Breast epithelium (tissue), 4 donors: ENCODE measurements at regions not wholly inside any gene's neighbourhood (a gene's known extent, or its start where the extent isn't known, plus 50 kb on each side); places are given as distances from the start of the nearest gene placed in this dataset.

Source experiments
- DNase-seq, 2 donors: peaks; one replicate each; pipeline ENCODE4 v3.0.0-alpha.2; 2019; ENCODE audit warnings: low spot score in 2 of 2
- H3K27ac ChIP-seq, 2 donors: fragments of 200-600 bp; sonication (generic) in 1 of 2; one replicate each; pipeline ENCODE4 v1.5.1; 2016 to 2019; ENCODE audit warnings: mild to moderate bottlenecking in 1 of 2
- H3K27me3 ChIP-seq, 2 donors: fragments of 200-600 bp; sonication (generic) in 1 of 2; one replicate each; pipeline versions ENCODE4 v1.5.1 to v1.6.0; 2017 to 2019; ENCODE audit warnings: control low read depth in 1 of 2, mild to moderate bottlenecking in 1 of 2
- H3K36me3 ChIP-seq: fragments of 200-600 bp; one replicate; pipeline ENCODE4 v1.5.1; 2019
- H3K4me1 ChIP-seq, 2 donors: fragments of 200-600 bp; sonication (generic); one replicate each; pipeline ENCODE4 v1.5.1; 2016 to 2019; ENCODE audit warnings: control low read depth in 1 of 2
- H3K4me3 ChIP-seq, 3 donors: fragments of 200-600 bp; sonication (generic); 1 replicate in 2 of 3; 2 replicates in 1 of 3; pipeline ENCODE4 v1.5.1; 2016 to 2019; ENCODE audit warnings: mild to moderate bottlenecking in 3 of 3, moderate library complexity in 2 of 3
- H3K9me3 ChIP-seq, 2 donors: fragments of 200-600 bp; sonication (generic) in 1 of 2; one replicate each; pipeline ENCODE4 v1.5.1; 2016 to 2019; ENCODE audit warnings: control low read depth in 1 of 2
- POLR2A ChIP-seq: fragments of 450-650 bp; IDR thresholded peaks from one replicate; pipeline ENCODE4 v1.6.1; 2016; ENCODE audit warnings: antibody characterized with exemption, mild to moderate bottlenecking, moderate library complexity
- POLR2AphosphoS5 ChIP-seq, 3 donors: sonication (generic); formaldehyde crosslinking; IDR thresholded peaks; one replicate each; pipeline ENCODE4 v1.6.1; 2017; ENCODE audit warnings: antibody characterized with exemption in 3 of 3
- intact Hi-C: fragments of 100-400 bp; cut with DNase I; formaldehyde crosslinking; loops from one replicate; pipeline ENCODE4 v1.15.1; 2023; ENCODE audit warnings: low total_unique reads
- TF ChIP-seq, protein P1 (sequence below), 3 donors: fragments of 450-650 bp; IDR thresholded peaks; one replicate each; pipeline ENCODE4 v1.5.1; 2016 to 2017; ENCODE audit warnings: antibody characterized with exemption in 3 of 3, mild to moderate bottlenecking in 3 of 3, moderate library complexity in 3 of 3

- peaks cover 0 to 17% of the 10 kb centered on the region in 2 donors for H3K9me3 ChIP-seq
- no peak overlapping the region for H3K27ac ChIP-seq
- no peak overlapping the region for H3K4me3 ChIP-seq
- no peaks in the 10 kb centered on the region for H3K4me1 ChIP-seq
- no peaks in the 10 kb centered on the region for H3K27me3 ChIP-seq
- TF ChIP-seq POLR2AphosphoS5 (IDR thresholded peaks at IDR 0.05) (no peak), POLR2A (no peak)
- TF ChIP-seq, protein P1, sequence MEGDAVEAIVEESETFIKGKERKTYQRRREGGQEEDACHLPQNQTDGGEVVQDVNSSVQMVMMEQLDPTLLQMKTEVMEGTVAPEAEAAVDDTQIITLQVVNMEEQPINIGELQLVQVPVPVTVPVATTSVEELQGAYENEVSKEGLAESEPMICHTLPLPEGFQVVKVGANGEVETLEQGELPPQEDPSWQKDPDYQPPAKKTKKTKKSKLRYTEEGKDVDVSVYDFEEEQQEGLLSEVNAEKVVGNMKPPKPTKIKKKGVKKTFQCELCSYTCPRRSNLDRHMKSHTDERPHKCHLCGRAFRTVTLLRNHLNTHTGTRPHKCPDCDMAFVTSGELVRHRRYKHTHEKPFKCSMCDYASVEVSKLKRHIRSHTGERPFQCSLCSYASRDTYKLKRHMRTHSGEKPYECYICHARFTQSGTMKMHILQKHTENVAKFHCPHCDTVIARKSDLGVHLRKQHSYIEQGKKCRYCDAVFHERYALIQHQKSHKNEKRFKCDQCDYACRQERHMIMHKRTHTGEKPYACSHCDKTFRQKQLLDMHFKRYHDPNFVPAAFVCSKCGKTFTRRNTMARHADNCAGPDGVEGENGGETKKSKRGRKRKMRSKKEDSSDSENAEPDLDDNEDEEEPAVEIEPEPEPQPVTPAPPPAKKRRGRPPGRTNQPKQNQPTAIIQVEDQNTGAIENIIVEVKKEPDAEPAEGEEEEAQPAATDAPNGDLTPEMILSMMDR (IDR thresholded peaks at IDR 0.05) = no peak
- DNase-seq = no peak
- intact Hi-C loops = no loop called here
- no peaks in the 10 kb centered on the region for H3K36me3 ChIP-seq
These were observed 174.6 kb downstream of the RASSF9 start for GRCh38 chr12:85661461-85662206.

DNA sequence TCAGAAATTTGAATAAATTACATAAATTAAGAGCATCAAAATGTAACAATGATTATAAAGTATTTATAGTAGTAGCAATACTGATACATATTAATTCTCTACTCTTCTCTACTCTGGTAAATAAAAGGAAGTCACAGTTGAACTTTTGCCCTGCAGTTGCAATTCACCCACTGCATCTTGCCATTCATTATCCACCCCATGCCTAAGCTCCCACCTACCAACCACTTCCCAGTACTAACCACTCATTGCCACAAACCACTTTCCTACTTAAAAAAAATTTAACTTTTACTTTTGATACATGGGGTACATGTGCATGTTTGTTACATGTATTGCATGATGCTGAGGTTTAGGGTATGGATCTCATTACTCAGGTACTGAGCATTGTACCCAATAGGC lies 174.0 kb downstream of the RASSF9 start:
- DNase-seq = no peak
- H3K9me3 ChIP-seq = peaks cover 0 to 17% of the 10 kb centered on the region in 2 donors
- TF ChIP-seq POLR2A = no peak
- no peak for TF ChIP-seq POLR2AphosphoS5 (IDR thresholded peaks at IDR 0.05)
- TF ChIP-seq, protein P1 (IDR thresholded peaks at IDR 0.05) = no peak
- no peak overlapping the region for H3K4me3 ChIP-seq
- intact Hi-C loops = no loop called here
- no peaks in the 10 kb centered on the region for H3K27me3 ChIP-seq
- H3K27ac ChIP-seq = no peak overlapping the region
- no peaks in the 10 kb centered on the region for H3K4me1 ChIP-seq
- H3K36me3 ChIP-seq = no peaks in the 10 kb centered on the region

- Histone ChIP-seq H3K27ac (no peak overlapping the region), H3K9me3 (peaks cover 0 to 5% of the 10 kb centered on the region in 2 donors), H3K4me1 (no peaks in the 10 kb centered on the region), H3K4me3 (no peak overlapping the region), H3K27me3 (no peaks in the 10 kb centered on the region), H3K36me3 (no peaks in the 10 kb centered on the region)
- no peak for TF ChIP-seq POLR2AphosphoS5 (IDR thresholded peaks at IDR 0.05)
- no peak for TF ChIP-seq POLR2A
- TF ChIP-seq, protein P1 (IDR thresholded peaks at IDR 0.05) = no peak
- no peak for DNase-seq
- intact Hi-C loops = no loop called here
These were observed 172.6 kb downstream of the RASSF9 start for GRCh38 chr12:85663631-85664030.

GRCh38 chr12:85664429-85664828 lies 171.8 kb downstream of the RASSF9 start:
- Histone ChIP-seq H3K4me3 (no peak overlapping the region), H3K36me3 (no peaks in the 10 kb centered on the region), H3K27ac (no peak overlapping the region), H3K4me1 (no peaks in the 10 kb centered on the region), H3K9me3 (no peaks in the 10 kb centered on the region), H3K27me3 (no peaks in the 10 kb centered on the region)
- TF ChIP-seq POLR2A (no peak), POLR2AphosphoS5 (IDR thresholded peaks at IDR 0.05) (no peak)
- TF ChIP-seq, protein P1 (IDR thresholded peaks at IDR 0.05) = no peak
- no peak for DNase-seq
- intact Hi-C loops = no loop called here

DNA sequence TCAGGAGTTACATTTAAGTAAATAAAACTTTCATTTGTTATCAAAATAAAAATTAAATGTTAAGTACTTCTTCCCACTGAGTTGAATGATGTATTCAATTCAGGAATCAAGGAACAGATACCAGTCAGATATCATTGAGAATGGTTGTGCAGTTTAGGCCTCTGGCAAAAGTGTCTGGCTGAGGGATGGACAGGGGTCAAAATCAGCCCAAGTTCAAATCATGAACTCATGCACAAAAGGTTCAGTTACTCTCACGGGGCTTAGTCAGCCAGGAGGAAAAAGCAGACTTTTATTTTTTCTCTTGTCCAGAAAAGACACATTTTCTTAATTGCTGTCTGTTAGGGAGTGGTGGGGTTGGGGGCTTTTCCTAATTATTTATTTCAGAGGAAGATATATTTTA lies 166.3 kb downstream of the RASSF9 start:
- Histone ChIP-seq H3K27me3 (no peaks in the 10 kb centered on the region), H3K4me3 (no peak overlapping the region), H3K36me3 (no peaks in the 10 kb centered on the region), H3K4me1 (no peaks in the 10 kb centered on the region), H3K27ac (no peak overlapping the region), H3K9me3 (no peaks in the 10 kb centered on the region)
- DNase-seq = no peak
- intact Hi-C loops = no loop called here
- TF ChIP-seq, protein P1 (IDR thresholded peaks at IDR 0.05) = no peak
- TF ChIP-seq POLR2A (no peak), POLR2AphosphoS5 (IDR thresholded peaks at IDR 0.05) (no peak)
